Fibroblast of lung (primary cell): ENCODE measurements at regions not wholly inside any gene's neighbourhood (a gene's known extent, or its start where the extent isn't known, plus 50 kb on each side); places are given as distances from the start of the nearest gene placed in this dataset.

Experiments used
- DNase-seq, 2 donors: peaks; one replicate each; pipeline versions ENCODE4 v3.0.0 to v3.0.0-alpha.2; 2010; ENCODE audit warnings: low read depth in 2 of 2
- H2AFZ ChIP-seq: 2 replicates; pipeline ENCODE4 v1.5.1; 2012; ENCODE audit warnings: low read length, control low read depth, inconsistent platforms
- H3K27ac ChIP-seq: 2 replicates; pipeline ENCODE4 v1.5.1; 2011; ENCODE audit warnings: low read length, control low read depth; ENCODE audit not compliant: insufficient read depth
- H3K27me3 ChIP-seq: 2 replicates; pipeline ENCODE4 v1.5.1; 2011; ENCODE audit warnings: mild to moderate bottlenecking, low read length; ENCODE audit not compliant: control insufficient read depth, insufficient read depth
- H3K36me3 ChIP-seq: 2 replicates; pipeline ENCODE4 v1.5.1; 2011; ENCODE audit warnings: low read length; ENCODE audit not compliant: control insufficient read depth, insufficient read depth
- H3K4me1 ChIP-seq: 2 replicates; pipeline ENCODE4 v1.5.1; 2011; ENCODE audit warnings: low read length; ENCODE audit not compliant: control insufficient read depth, insufficient read depth; ENCODE audit errors: extremely low read depth
- H3K4me2 ChIP-seq: 2 replicates; pipeline ENCODE4 v1.5.1; 2011; ENCODE audit warnings: low read length, control low read depth; ENCODE audit not compliant: insufficient read depth; ENCODE audit errors: extremely low read depth
- H3K4me3 ChIP-seq, 4 experiments: fragments of 200-600 bp in 1 of 4; sonication (generic) in 1 of 4; replicated peaks in 1 of 4; 2 replicates each; pipeline ENCODE4 v1.5.1; 2011 to 2016; ENCODE audit warnings: low read length in 4 of 4, low read depth in 3 of 4, mild to moderate bottlenecking in 3 of 4, control low read depth in 2 of 4, inconsistent platforms in 1 of 4, mixed read lengths in 1 of 4; ENCODE audit not compliant: insufficient read depth in 1 of 4; ENCODE audit errors: control extremely low read depth in 1 of 4
- H3K79me2 ChIP-seq: 2 replicates; pipeline ENCODE4 v1.5.1; 2012; ENCODE audit warnings: mild to moderate bottlenecking, low read length, inconsistent platforms; ENCODE audit not compliant: control insufficient read depth, insufficient read depth
- H3K9ac ChIP-seq: 2 replicates; pipeline ENCODE4 v1.5.1; 2011; ENCODE audit warnings: mild to moderate bottlenecking, low read length, control low read depth; ENCODE audit not compliant: insufficient read depth
- H3K9me3 ChIP-seq: 2 replicates; pipeline ENCODE4 v1.5.1; 2012; ENCODE audit warnings: low read depth, low read length; ENCODE audit not compliant: control insufficient read depth, insufficient read depth
- H4K20me1 ChIP-seq: 2 replicates; pipeline ENCODE4 v1.5.1; 2011; ENCODE audit warnings: low read length; ENCODE audit not compliant: control insufficient read depth, insufficient read depth; ENCODE audit errors: extremely low read depth
- CTCF ChIP-seq, 2 donors: IDR thresholded peaks in 1 of 2; conservative IDR thresholded peaks in 1 of 2; 1 replicate in 1 of 2; 2 replicates in 1 of 2; pipeline ENCODE4 v1.5.1; 2011 to 2012; ENCODE audit warnings: low read length in 2 of 2, control low read depth in 1 of 2, inconsistent platforms in 1 of 2, low read depth in 1 of 2, mild to moderate bottlenecking in 1 of 2
- EZH2 ChIP-seq: IDR thresholded peaks from 2 replicates; pipeline ENCODE4 v1.5.1; 2012; ENCODE audit warnings: low read length, control low read depth, mild to moderate bottlenecking; ENCODE audit errors: missing control alignments

- no peaks in the 10 kb centered on the region for H4K20me1 ChIP-seq
- H2AFZ ChIP-seq: no peak overlapping the region
- H3K9ac ChIP-seq: no peak overlapping the region
- no peak overlapping the region for H3K4me2 ChIP-seq
- H3K27ac ChIP-seq: no peak overlapping the region
- no peak overlapping the region for H3K4me3 ChIP-seq
- H3K36me3 ChIP-seq: no peaks in the 10 kb centered on the region
- no peaks in the 10 kb centered on the region for H3K9me3 ChIP-seq
- no peak for DNase-seq
- H3K79me2 ChIP-seq: no peaks in the 10 kb centered on the region
- H3K27me3 ChIP-seq: no peaks in the 10 kb centered on the region
- TF ChIP-seq EZH2 (no peak), CTCF (conservative IDR thresholded peaks at IDR 0.05 in 1 of 2, IDR thresholded peaks at IDR 0.05 in 1 of 2; ENCODE audit: low read depth in 1 of 2, low read length in 2 of 2) (no peak)
- no peaks in the 10 kb centered on the region for H3K4me1 ChIP-seq
Measured at GRCh38 chr1:195574511-195574910, 1033.7 kb downstream of the KCNT2 start.

GRCh38 chr1:195569934-195570333 lies 1038.3 kb downstream of the KCNT2 start:
- DNase-seq: peak in 1 of 2 donors; percentile 36
- Histone ChIP-seq H4K20me1 (no peaks in the 10 kb centered on the region), H3K79me2 (no peaks in the 10 kb centered on the region), H3K4me3 (no peak overlapping the region), H3K36me3 (no peaks in the 10 kb centered on the region), H3K4me2 (no peak overlapping the region), H3K9me3 (no peaks in the 10 kb centered on the region), H3K4me1 (no peaks in the 10 kb centered on the region), H2AFZ (no peak overlapping the region), H3K27ac (no peak overlapping the region), H3K27me3 (no peaks in the 10 kb centered on the region), H3K9ac (no peak overlapping the region)
- TF ChIP-seq CTCF (conservative IDR thresholded peaks at IDR 0.05 in 1 of 2, IDR thresholded peaks at IDR 0.05 in 1 of 2; ENCODE audit: low read depth in 1 of 2, low read length in 2 of 2) (no peak), EZH2 (no peak)

- no peaks in the 10 kb centered on the region for H3K79me2 ChIP-seq
- H3K36me3 ChIP-seq: no peaks in the 10 kb centered on the region
- H4K20me1 ChIP-seq: no peaks in the 10 kb centered on the region
- no peak for TF ChIP-seq EZH2
- no peak for TF ChIP-seq CTCF (conservative IDR thresholded peaks at IDR 0.05 in 1 of 2, IDR thresholded peaks at IDR 0.05 in 1 of 2; ENCODE audit: low read depth in 1 of 2, low read length in 2 of 2)
- peak; percentile 4 to 30 for DNase-seq
- no peaks in the 10 kb centered on the region for H3K4me1 ChIP-seq
- no peak overlapping the region for H3K4me2 ChIP-seq
- no peak overlapping the region for H3K9ac ChIP-seq
- no peak overlapping the region for H3K4me3 ChIP-seq
- no peak overlapping the region for H3K27ac ChIP-seq
- H3K9me3 ChIP-seq: no peaks in the 10 kb centered on the region
- H2AFZ ChIP-seq: no peak overlapping the region
- no peaks in the 10 kb centered on the region for H3K27me3 ChIP-seq
Measured at GRCh38 chr1:195568389-195568788, 1039.9 kb downstream of the KCNT2 start.
